DOHH2 (cell line): ENCODE measurements at regions not wholly inside any gene's neighbourhood (a gene's known extent, or its start where the extent isn't known, plus 50 kb on each side); places are given as distances from the start of the nearest gene placed in this dataset.

Source experiments
- H3F3A ChIP-seq: fragments of 200-600 bp; sonication (generic), shearing (Covaris generic); 2 replicates; pipeline ENCODE4 v1.6.0; 2016; ENCODE audit warnings: antibody characterized with exemption, mild to moderate bottlenecking; ENCODE audit not compliant: control insufficient read depth, insufficient read depth
- H3K27ac ChIP-seq: fragments of 200-600 bp; sonication (generic); 2 replicates; pipeline ENCODE4 v1.5.1; 2014; ENCODE audit warnings: low read depth, mild to moderate bottlenecking, low read length, moderate library complexity
- H3K27me3 ChIP-seq: fragments of 200-600 bp; sonication (generic); 2 replicates; pipeline ENCODE4 v1.6.1; 2014; ENCODE audit warnings: mild to moderate bottlenecking, low read length, mixed read lengths; ENCODE audit not compliant: control insufficient read depth
- H3K36me3 ChIP-seq: fragments of 200-600 bp; sonication (generic); 2 replicates; pipeline ENCODE4 v1.6.1; 2014; ENCODE audit warnings: mild to moderate bottlenecking, low read length, moderate library complexity, mixed read lengths; ENCODE audit not compliant: control insufficient read depth
- H3K4me1 ChIP-seq: fragments of 200-600 bp; sonication (generic); 2 replicates; pipeline ENCODE4 v1.6.1; 2014; ENCODE audit warnings: mild to moderate bottlenecking, low read length, mixed read lengths; ENCODE audit not compliant: control insufficient read depth
- H3K4me2 ChIP-seq: fragments of 200-600 bp; sonication (generic); 2 replicates; pipeline ENCODE4 v1.6.0; 2014; ENCODE audit warnings: mild to moderate bottlenecking, low read length, moderate library complexity
- H3K4me3 ChIP-seq: fragments of 200-600 bp; sonication (generic); 2 replicates; pipeline ENCODE4 v1.5.1; 2014; ENCODE audit warnings: mild to moderate bottlenecking, low read length, mixed read lengths
- H3K79me2 ChIP-seq: fragments of 200-600 bp; sonication (generic); 2 replicates; pipeline ENCODE4 v1.6.1; 2014; ENCODE audit warnings: mild to moderate bottlenecking, low read length, mixed read lengths; ENCODE audit not compliant: control insufficient read depth
- H3K9me2 ChIP-seq: fragments of 200-600 bp; sonication (generic); replicated peaks from 2 replicates; pipeline ENCODE4 v1.6.1; 2014; ENCODE audit warnings: mild to moderate bottlenecking, low read length, mixed read lengths; ENCODE audit not compliant: control insufficient read depth
- H3K9me3 ChIP-seq: fragments of 200-600 bp; sonication (generic); 2 replicates; pipeline ENCODE4 v1.6.1; 2014; ENCODE audit warnings: antibody characterized with exemption, low read length, mixed read lengths; ENCODE audit not compliant: control insufficient read depth, insufficient read depth
- H4K20me1 ChIP-seq: fragments of 200-600 bp; sonication (generic); 2 replicates; pipeline ENCODE4 v1.6.0; 2014; ENCODE audit warnings: low read depth, mild to moderate bottlenecking, antibody characterized with exemption, low read length, moderate library complexity; ENCODE audit not compliant: control insufficient read depth, insufficient read depth
- EZH2phosphoT487 ChIP-seq: fragments of 200-600 bp; sonication (generic); IDR thresholded peaks from 2 replicates; pipeline ENCODE4 v1.6.1; 2017; ENCODE audit warnings: borderline replicate concordance, mild to moderate bottlenecking, antibody characterized with exemption, low read length, moderate library complexity, mixed read lengths
- TF ChIP-seq, protein P1 (sequence below): fragments of 200-600 bp; sonication (generic); IDR thresholded peaks from one replicate; pipeline ENCODE4 v1.5.1; 2014; ENCODE audit warnings: antibody characterized with exemption, mild to moderate bottlenecking, low read depth, low read length; ENCODE audit not compliant: poor library complexity, severe bottlenecking

DNA sequence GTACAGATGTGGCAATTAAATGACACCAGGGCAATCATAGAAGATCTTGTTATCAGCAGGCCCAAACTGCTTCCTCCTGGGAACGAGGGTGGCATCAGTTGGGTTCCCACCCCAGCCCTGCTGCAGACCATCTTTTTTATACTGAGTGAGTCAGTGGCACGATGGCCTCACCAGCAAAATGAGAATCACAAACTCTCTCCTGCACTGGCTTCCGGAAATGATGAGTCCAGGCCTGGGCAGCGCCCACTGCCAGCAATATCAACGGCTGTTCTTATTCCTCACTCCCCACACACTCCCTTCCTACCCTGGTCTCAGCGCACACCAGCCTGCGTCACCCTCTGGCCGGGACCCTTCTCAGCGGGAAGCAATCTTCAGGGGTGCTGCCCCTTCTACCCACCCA, 340.3 kb downstream of the FOXL1 start:
- Histone ChIP-seq H3K4me2 (no peak overlapping the region), H3K4me1 (no peaks in the 10 kb centered on the region), H3K9me3 (no peaks in the 10 kb centered on the region), H3K27ac (no peak overlapping the region), H3K36me3 (no peaks in the 10 kb centered on the region), H3K79me2 (no peaks in the 10 kb centered on the region), H3K9me2 (no peaks in the 10 kb centered on the region), H4K20me1 (no peaks in the 10 kb centered on the region), H3K4me3 (no peak overlapping the region), H3K27me3 (0 out of 2 replicates have a peak, but pooled peaks cover 2% of the 10 kb centered on the region), H3F3A (no peaks in the 10 kb centered on the region)
- TF ChIP-seq, protein P1, sequence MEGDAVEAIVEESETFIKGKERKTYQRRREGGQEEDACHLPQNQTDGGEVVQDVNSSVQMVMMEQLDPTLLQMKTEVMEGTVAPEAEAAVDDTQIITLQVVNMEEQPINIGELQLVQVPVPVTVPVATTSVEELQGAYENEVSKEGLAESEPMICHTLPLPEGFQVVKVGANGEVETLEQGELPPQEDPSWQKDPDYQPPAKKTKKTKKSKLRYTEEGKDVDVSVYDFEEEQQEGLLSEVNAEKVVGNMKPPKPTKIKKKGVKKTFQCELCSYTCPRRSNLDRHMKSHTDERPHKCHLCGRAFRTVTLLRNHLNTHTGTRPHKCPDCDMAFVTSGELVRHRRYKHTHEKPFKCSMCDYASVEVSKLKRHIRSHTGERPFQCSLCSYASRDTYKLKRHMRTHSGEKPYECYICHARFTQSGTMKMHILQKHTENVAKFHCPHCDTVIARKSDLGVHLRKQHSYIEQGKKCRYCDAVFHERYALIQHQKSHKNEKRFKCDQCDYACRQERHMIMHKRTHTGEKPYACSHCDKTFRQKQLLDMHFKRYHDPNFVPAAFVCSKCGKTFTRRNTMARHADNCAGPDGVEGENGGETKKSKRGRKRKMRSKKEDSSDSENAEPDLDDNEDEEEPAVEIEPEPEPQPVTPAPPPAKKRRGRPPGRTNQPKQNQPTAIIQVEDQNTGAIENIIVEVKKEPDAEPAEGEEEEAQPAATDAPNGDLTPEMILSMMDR, result no peak
- no peak for TF ChIP-seq EZH2phosphoT487

DNA sequence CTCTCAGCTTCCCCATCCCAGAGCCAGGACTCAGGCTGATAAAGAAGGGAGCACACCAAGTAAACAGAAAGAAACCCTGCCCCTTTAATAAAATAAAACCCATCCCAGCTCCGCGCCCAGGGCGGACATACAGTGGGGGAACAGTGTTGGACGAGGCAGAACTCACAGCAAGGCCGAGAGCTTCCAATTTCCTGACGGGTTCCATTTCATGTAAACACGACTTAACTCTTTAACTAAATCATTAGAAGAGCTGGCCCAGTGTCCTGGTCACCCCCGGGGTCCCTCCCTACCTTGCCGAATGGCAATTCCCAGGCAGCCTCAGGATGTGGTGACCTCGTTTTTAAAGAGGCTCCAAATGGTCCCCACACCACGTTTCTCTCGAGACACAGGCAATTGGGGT, 340.7 kb downstream of the FOXL1 start:
- Histone ChIP-seq H3F3A (no peaks in the 10 kb centered on the region), H4K20me1 (no peaks in the 10 kb centered on the region), H3K9me2 (no peaks in the 10 kb centered on the region), H3K27me3 (peaks cover 2% of the 10 kb centered on the region; the same call in 1 of the 2 replicates), H3K4me3 (no peak overlapping the region), H3K79me2 (no peaks in the 10 kb centered on the region), H3K36me3 (no peaks in the 10 kb centered on the region), H3K27ac (no peak overlapping the region), H3K4me2 (no peak overlapping the region), H3K9me3 (no peaks in the 10 kb centered on the region), H3K4me1 (no peaks in the 10 kb centered on the region)
- no peak for TF ChIP-seq EZH2phosphoT487
- TF ChIP-seq, protein P1, result no peak

DNA sequence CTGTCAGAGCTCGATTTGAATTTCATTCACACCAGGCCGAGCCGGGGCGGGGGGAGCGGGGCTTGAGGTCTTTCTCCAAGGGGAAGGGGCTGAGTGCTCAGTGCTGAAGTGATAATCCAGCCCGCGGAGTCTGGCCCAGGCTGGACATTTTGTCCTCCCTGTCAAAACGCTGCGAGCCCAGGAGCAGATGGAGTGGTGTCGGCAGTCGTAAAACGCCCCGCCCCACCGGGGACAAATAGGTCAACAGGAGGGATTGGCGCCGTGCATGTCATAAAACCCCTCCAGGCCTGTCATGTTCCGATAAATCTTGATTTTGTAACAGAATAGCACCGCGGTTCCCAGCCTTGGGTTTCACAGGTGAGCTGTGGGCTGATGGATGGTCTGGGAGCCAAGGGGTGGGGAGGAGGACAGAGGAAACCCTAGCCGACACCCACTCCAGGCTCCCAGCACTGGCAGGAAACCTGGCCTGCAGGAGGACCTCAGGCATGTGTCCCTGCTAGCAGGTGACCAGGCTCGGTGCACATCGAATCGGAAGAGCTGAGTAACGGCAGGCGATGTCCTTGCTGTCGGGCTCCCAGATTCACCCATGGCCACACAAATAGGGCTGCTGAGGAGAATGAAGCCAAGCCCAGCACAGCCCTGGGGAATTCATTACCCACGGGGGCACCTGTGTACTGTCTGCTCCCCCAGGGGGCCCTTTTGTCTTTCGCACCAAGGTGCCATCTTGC, 341.4 kb downstream of the FOXL1 start:
- Histone ChIP-seq H3K27me3 (peaks cover 2% of the 10 kb centered on the region; the same call in 1 of the 2 replicates), H3K27ac (no peak overlapping the region), H3F3A (no peaks in the 10 kb centered on the region), H3K4me3 (no peak overlapping the region), H4K20me1 (no peaks in the 10 kb centered on the region), H3K9me3 (no peaks in the 10 kb centered on the region), H3K79me2 (no peaks in the 10 kb centered on the region), H3K4me2 (no peak overlapping the region), H3K9me2 (no peaks in the 10 kb centered on the region), H3K36me3 (no peaks in the 10 kb centered on the region), H3K4me1 (no peaks in the 10 kb centered on the region)
- TF ChIP-seq EZH2phosphoT487, result no peak
- TF ChIP-seq, protein P1, result no peak
